ENCODE measurements at regions not wholly inside any gene's neighbourhood (a gene's known extent, or its start where the extent isn't known, plus 50 kb on each side); places are given as distances from the start of the nearest gene placed in this dataset.

DNA sequence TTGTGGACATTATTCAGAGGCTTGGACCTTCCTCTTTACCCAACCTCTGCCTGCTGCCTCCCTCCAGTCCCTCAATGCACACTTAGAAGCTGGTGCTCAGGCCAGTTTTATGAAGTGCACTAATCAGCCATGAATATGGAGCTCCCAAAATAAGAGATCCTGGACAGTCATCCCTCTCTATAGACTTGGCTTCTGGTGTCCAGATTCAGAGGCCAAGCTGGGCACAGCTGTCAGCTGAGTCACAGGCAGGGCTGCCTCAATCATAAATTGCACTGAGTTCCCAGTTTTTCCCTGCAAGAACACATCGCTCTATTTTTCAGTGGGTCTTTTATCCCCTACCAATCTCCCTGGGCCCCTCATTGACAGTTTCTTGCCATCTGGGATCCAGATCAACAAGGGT, 161.7 kb upstream of the CADM1 start:
- H4K20me1 ChIP-seq (ENCODE audit: insufficient read depth): no peaks in the 10 kb centered on the region
- H3K79me2 ChIP-seq (replicated peaks; ENCODE audit: insufficient read depth, low read length): no peaks in the 10 kb centered on the region
- H3K9ac ChIP-seq (ENCODE audit: low read length): no peak overlapping the region
- no peaks in the 10 kb centered on the region for H3K9me2 ChIP-seq (ENCODE audit: insufficient read depth, low read length)
- H3K36me3 ChIP-seq (ENCODE audit: insufficient read depth, low read length): no peaks in the 10 kb centered on the region
- no peaks in the 10 kb centered on the region for H3F3A ChIP-seq (ENCODE audit: insufficient read depth, low read length, poor library complexity, severe bottlenecking)
- TF ChIP-seq SMC3 (conservative IDR thresholded peaks at IDR 0.05; ENCODE audit: poor library complexity) (no peak), RAD21 (conservative IDR thresholded peaks at IDR 0.05) (no peak), POLR2AphosphoS5 (IDR thresholded peaks at IDR 0.05) (no peak), EP300 (conservative IDR thresholded peaks at IDR 0.05; ENCODE audit: poor library complexity, severe bottlenecking) (no peak), MXI1 (conservative IDR thresholded peaks at IDR 0.05; ENCODE audit: poor library complexity, severe bottlenecking) (no peak), EZH2 (IDR thresholded peaks at IDR 0.05; ENCODE audit: borderline replicate concordance, insufficient read depth, low read length, poor library complexity, severe bottlenecking) (no peak), REST (IDR thresholded peaks at IDR 0.05; ENCODE audit: borderline replicate concordance) (no peak), TAF1 (IDR thresholded peaks at IDR 0.05; ENCODE audit: low read depth) (no peak)
- TF ChIP-seq, protein P1, sequence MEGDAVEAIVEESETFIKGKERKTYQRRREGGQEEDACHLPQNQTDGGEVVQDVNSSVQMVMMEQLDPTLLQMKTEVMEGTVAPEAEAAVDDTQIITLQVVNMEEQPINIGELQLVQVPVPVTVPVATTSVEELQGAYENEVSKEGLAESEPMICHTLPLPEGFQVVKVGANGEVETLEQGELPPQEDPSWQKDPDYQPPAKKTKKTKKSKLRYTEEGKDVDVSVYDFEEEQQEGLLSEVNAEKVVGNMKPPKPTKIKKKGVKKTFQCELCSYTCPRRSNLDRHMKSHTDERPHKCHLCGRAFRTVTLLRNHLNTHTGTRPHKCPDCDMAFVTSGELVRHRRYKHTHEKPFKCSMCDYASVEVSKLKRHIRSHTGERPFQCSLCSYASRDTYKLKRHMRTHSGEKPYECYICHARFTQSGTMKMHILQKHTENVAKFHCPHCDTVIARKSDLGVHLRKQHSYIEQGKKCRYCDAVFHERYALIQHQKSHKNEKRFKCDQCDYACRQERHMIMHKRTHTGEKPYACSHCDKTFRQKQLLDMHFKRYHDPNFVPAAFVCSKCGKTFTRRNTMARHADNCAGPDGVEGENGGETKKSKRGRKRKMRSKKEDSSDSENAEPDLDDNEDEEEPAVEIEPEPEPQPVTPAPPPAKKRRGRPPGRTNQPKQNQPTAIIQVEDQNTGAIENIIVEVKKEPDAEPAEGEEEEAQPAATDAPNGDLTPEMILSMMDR (IDR thresholded peaks at IDR 0.05; ENCODE audit: poor library complexity, severe bottlenecking): no peak
- H3K4me3 ChIP-seq (ENCODE audit: low read length): no peak overlapping the region
- no peak overlapping the region for H2AFZ ChIP-seq (ENCODE audit: low read depth, low read length)
- no peaks in the 10 kb centered on the region for H3K27me3 ChIP-seq (ENCODE audit: insufficient read depth, low read depth, low read length)
- no peaks in the 10 kb centered on the region for H3K9me3 ChIP-seq (ENCODE audit: low read length)
- H3K4me2 ChIP-seq (ENCODE audit: low read length): no peak overlapping the region
- no peak overlapping the region for H3K27ac ChIP-seq (ENCODE audit: low read length)

- H3K4me3 ChIP-seq (ENCODE audit: low read length): no peak overlapping the region
- no peak overlapping the region for H2AFZ ChIP-seq (ENCODE audit: low read depth, low read length)
- no peak overlapping the region for H3K27ac ChIP-seq (ENCODE audit: low read length)
- no peaks in the 10 kb centered on the region for H3K27me3 ChIP-seq (ENCODE audit: insufficient read depth, low read depth, low read length)
- no peaks in the 10 kb centered on the region for H3F3A ChIP-seq (ENCODE audit: insufficient read depth, low read length, poor library complexity, severe bottlenecking)
- TF ChIP-seq EZH2 (IDR thresholded peaks at IDR 0.05; ENCODE audit: borderline replicate concordance, insufficient read depth, low read length, poor library complexity, severe bottlenecking) (no peak), TAF1 (IDR thresholded peaks at IDR 0.05; ENCODE audit: low read depth) (no peak), SMC3 (conservative IDR thresholded peaks at IDR 0.05; ENCODE audit: poor library complexity) (no peak), EP300 (conservative IDR thresholded peaks at IDR 0.05; ENCODE audit: poor library complexity, severe bottlenecking) (no peak), REST (IDR thresholded peaks at IDR 0.05; ENCODE audit: borderline replicate concordance) (no peak), POLR2AphosphoS5 (IDR thresholded peaks at IDR 0.05) (no peak)
- TF ChIP-seq, protein P1 (IDR thresholded peaks at IDR 0.05; ENCODE audit: poor library complexity, severe bottlenecking): no peak
- H3K9me3 ChIP-seq (ENCODE audit: low read length): no peaks in the 10 kb centered on the region
- H3K4me2 ChIP-seq (ENCODE audit: low read length): no peak overlapping the region
- H3K79me2 ChIP-seq (replicated peaks; ENCODE audit: insufficient read depth, low read length): no peaks in the 10 kb centered on the region
- H3K9ac ChIP-seq (ENCODE audit: low read length): no peak overlapping the region
- H3K36me3 ChIP-seq (ENCODE audit: insufficient read depth, low read length): no peaks in the 10 kb centered on the region
- H3K9me2 ChIP-seq (ENCODE audit: insufficient read depth, low read length): no peaks in the 10 kb centered on the region
- no peaks in the 10 kb centered on the region for H4K20me1 ChIP-seq (ENCODE audit: insufficient read depth)
These were observed 161.1 kb upstream of the CADM1 start for GRCh38 chr11:115665175-115665821.

Measured in neural cell (in vitro differentiated cells).